Liver (tissue), 8 donors: ENCODE measurements at regions not wholly inside any gene's neighbourhood (a gene's known extent, or its start where the extent isn't known, plus 50 kb on each side); places are given as distances from the start of the nearest gene placed in this dataset.

Experiments
- DNase-seq: peaks from one replicate; pipeline ENCODE4 v3.0.0-alpha.2; 2017; ENCODE audit warnings: low spot score
- H3K27ac ChIP-seq, 2 donors: one replicate each; pipeline ENCODE4 v1.7.0; 2013; ENCODE audit warnings: inconsistent platforms in 2 of 2, low read length in 2 of 2, control low read depth in 1 of 2, low read depth in 1 of 2, mild to moderate bottlenecking in 1 of 2
- H3K27me3 ChIP-seq, 4 donors: one replicate each; pipeline versions ENCODE4 v1.6.1 to v1.7.0; 2013; ENCODE audit warnings: low read length in 3 of 4, inconsistent platforms in 1 of 4, mild to moderate bottlenecking in 1 of 4, moderate library complexity in 1 of 4; ENCODE audit not compliant: control insufficient read depth in 4 of 4, insufficient read depth in 4 of 4
- H3K36me3 ChIP-seq, 4 donors: one replicate each; pipeline versions ENCODE4 v1.6.1 to v1.7.0; 2013; ENCODE audit warnings: low read length in 3 of 4, mild to moderate bottlenecking in 3 of 4, low read depth in 1 of 4, moderate library complexity in 1 of 4; ENCODE audit not compliant: control insufficient read depth in 4 of 4, insufficient read depth in 3 of 4
- H3K4me1 ChIP-seq, 4 donors: one replicate each; pipeline versions ENCODE4 v1.6.1 to v1.7.0; 2013; ENCODE audit warnings: low read length in 3 of 4, mild to moderate bottlenecking in 3 of 4, moderate library complexity in 1 of 4; ENCODE audit not compliant: control insufficient read depth in 4 of 4, insufficient read depth in 4 of 4
- H3K4me3 ChIP-seq, 3 donors: one replicate each; pipeline versions ENCODE4 v1.6.1 to v1.7.0; 2013; ENCODE audit warnings: low read length in 3 of 3, control low read depth in 1 of 3, low read depth in 1 of 3, mild to moderate bottlenecking in 1 of 3
- H3K9ac ChIP-seq, 2 donors: one replicate each; pipeline ENCODE4 v1.7.0; 2013; ENCODE audit warnings: low read length in 2 of 2, mild to moderate bottlenecking in 2 of 2, moderate library complexity in 2 of 2, control low read depth in 1 of 2, low read depth in 1 of 2
- H3K9me3 ChIP-seq, 4 donors: one replicate each; pipeline versions ENCODE4 v1.6.1 to v1.7.0; 2013; ENCODE audit warnings: low read length in 3 of 4; ENCODE audit not compliant: control insufficient read depth in 4 of 4
- ATF3 ChIP-seq: IDR thresholded peaks from 2 replicates; pipeline ENCODE4 v1.6.1; 2016; ENCODE audit warnings: antibody characterized with exemption
- CTCF ChIP-seq: fragments of 150-350 bp; IDR thresholded peaks from 2 replicates; pipeline ENCODE4 v1.5.1; 2017; ENCODE audit warnings: improper control_type of control experiment, low read depth, low read length; ENCODE audit not compliant: missing input control
- FOXA1 ChIP-seq: IDR thresholded peaks from 2 replicates; pipeline ENCODE4 v1.6.1; 2016; ENCODE audit warnings: antibody characterized with exemption
- GABPA ChIP-seq, 2 donors: IDR thresholded peaks in 1 of 2; conservative IDR thresholded peaks in 1 of 2; 2 replicates each; pipeline ENCODE4 v1.6.1; 2016; ENCODE audit warnings: antibody characterized with exemption in 2 of 2, mild to moderate bottlenecking in 1 of 2, moderate library complexity in 1 of 2
- HNF4A ChIP-seq, 2 donors: conservative IDR thresholded peaks; 2 replicates each; pipeline ENCODE4 v1.6.1; 2016; ENCODE audit warnings: antibody characterized with exemption in 2 of 2, mild to moderate bottlenecking in 2 of 2
- HNF4G ChIP-seq: IDR thresholded peaks from 2 replicates; pipeline ENCODE4 v1.6.1; 2016; ENCODE audit warnings: antibody characterized with exemption
- JUND ChIP-seq, 2 donors: IDR thresholded peaks; 2 replicates each; pipeline ENCODE4 v1.6.1; 2016; ENCODE audit warnings: antibody characterized with exemption in 2 of 2
- MAX ChIP-seq: IDR thresholded peaks from 2 replicates; pipeline ENCODE4 v1.6.1; 2016; ENCODE audit warnings: antibody characterized with exemption
- RAD21 ChIP-seq, 2 donors: IDR thresholded peaks; 2 replicates each; pipeline ENCODE4 v1.6.1; 2016; ENCODE audit warnings: antibody characterized with exemption in 2 of 2, mild to moderate bottlenecking in 2 of 2
- REST ChIP-seq: IDR thresholded peaks from 2 replicates; pipeline ENCODE4 v1.6.1; 2016; ENCODE audit warnings: antibody characterized with exemption, mild to moderate bottlenecking
- RXRA ChIP-seq, 2 donors: IDR thresholded peaks; 2 replicates each; pipeline ENCODE4 v1.6.1; 2017 to 2018; ENCODE audit warnings: antibody characterized with exemption in 2 of 2, mild to moderate bottlenecking in 1 of 2
- SP1 ChIP-seq: IDR thresholded peaks from 2 replicates; pipeline ENCODE4 v1.6.1; 2018; ENCODE audit warnings: antibody characterized with exemption, mild to moderate bottlenecking
- TAF1 ChIP-seq: conservative IDR thresholded peaks from 2 replicates; pipeline ENCODE4 v1.6.1; 2016; ENCODE audit warnings: antibody characterized with exemption, mild to moderate bottlenecking
- YY1 ChIP-seq: IDR thresholded peaks from 2 replicates; pipeline ENCODE4 v1.6.1; 2016; ENCODE audit warnings: antibody characterized with exemption, mild to moderate bottlenecking
- ZBTB33 ChIP-seq: IDR thresholded peaks from 2 replicates; pipeline ENCODE4 v1.6.1; 2016; ENCODE audit warnings: antibody characterized with exemption
- WGBS: extraction: QIAGEN DNeasy Blood & Tissue Kit; methylation state at CpG from one replicate; pipeline ENCODE4 v1.1.7; 2013; 5-methylcytosine and 5-hydroxymethylcytosine counted together
- donor health status: healthy.
- donor health status: healthy.
- donor health status: healthy.
- donor health status: healthy.
- donor health status: healthy.

GRCh38 chr12:125336246-125336645 lies 271.0 kb downstream of the AACS start:
- Histone ChIP-seq H3K27me3 (peaks cover 0 to 3% (median 0%) of the 10 kb centered on the region in 4 donors), H3K9me3 (peaks cover 0 to 2% (median 0%) of the 10 kb centered on the region in 4 donors), H3K36me3 (no peaks in the 10 kb centered on the region), H3K4me1 (peaks cover 0 to 2% (median under 1%) of the 10 kb centered on the region in 4 donors), H3K4me3 (no peak overlapping the region), H3K27ac (no peak overlapping the region), H3K9ac (no peak overlapping the region)
- no peak for TF ChIP-seq JUND (IDR thresholded peaks at IDR 0.05)
- no peak for TF ChIP-seq FOXA1
- TF ChIP-seq TAF1: no peak
- no peak for TF ChIP-seq ATF3
- no peak for TF ChIP-seq ZBTB33
- TF ChIP-seq YY1: no peak
- TF ChIP-seq RXRA (IDR thresholded peaks at IDR 0.05): no peak
- no peak for TF ChIP-seq CTCF
- no peak for TF ChIP-seq MAX
- TF ChIP-seq REST: no peak
- no peak for TF ChIP-seq SP1
- TF ChIP-seq RAD21 (IDR thresholded peaks at IDR 0.05): no peak
- no peak for TF ChIP-seq GABPA (IDR thresholded peaks at IDR 0.05 in 1 of 2, conservative IDR thresholded peaks at IDR 0.05 in 1 of 2)
- no peak for TF ChIP-seq HNF4A (conservative IDR thresholded peaks at IDR 0.05)
- no peak for TF ChIP-seq HNF4G
- WGBS: 82% methylated on average over 4 of the region's 4 CpGs
- no peak for DNase-seq

GRCh38 chr12:125340791-125341190 lies 275.6 kb downstream of the AACS start:
- Histone ChIP-seq H3K4me3 (no peak overlapping the region), H3K9me3 (peaks cover 0 to 2% (median 0%) of the 10 kb centered on the region in 4 donors), H3K36me3 (no peaks in the 10 kb centered on the region), H3K27ac (no peak overlapping the region), H3K4me1 (no peaks in the 10 kb centered on the region), H3K9ac (no peak overlapping the region), H3K27me3 (no peaks in the 10 kb centered on the region)
- no peak for DNase-seq
- TF ChIP-seq SP1: peak; percentile 10
- peak; percentile 12 for TF ChIP-seq HNF4G
- peak in 1 of 2 donors; percentile 15 for TF ChIP-seq RAD21 (IDR thresholded peaks at IDR 0.05)
- TF ChIP-seq RXRA (IDR thresholded peaks at IDR 0.05): no peak
- peak; percentile 54 to 76 for TF ChIP-seq JUND (IDR thresholded peaks at IDR 0.05)
- 51% methylated on average over 5 of the region's 5 CpGs for WGBS
